ENCODE measurements at regions not wholly inside any gene's neighbourhood (a gene's known extent, or its start where the extent isn't known, plus 50 kb on each side); places are given as distances from the start of the nearest gene placed in this dataset.
"Not testable (repeated sequence)": the region's sequence is repeated elsewhere in the genome, so short reads cannot be mapped to it uniquely, and the experiment has no call there.

DNA sequence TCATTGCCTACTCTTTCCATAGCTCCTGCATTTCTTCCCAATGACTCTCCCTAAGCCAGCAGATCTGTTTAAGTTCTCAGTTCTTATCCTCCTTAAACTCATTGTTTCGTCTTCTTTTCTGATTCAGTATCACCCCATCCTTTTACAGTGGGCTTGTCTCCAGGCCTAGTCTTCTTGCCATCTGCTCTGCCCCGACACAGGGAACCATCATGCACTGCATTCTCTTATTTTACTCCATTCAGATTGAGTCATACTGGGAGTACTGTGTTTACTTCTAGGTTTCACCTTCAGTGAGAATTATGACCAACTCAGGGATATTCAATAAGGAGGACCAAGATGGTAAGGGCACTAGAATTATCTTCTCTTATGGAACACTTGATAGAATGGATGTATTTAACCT is 115.4 kb downstream of the TRIM43 start:
- H3K36me3 ChIP-seq (ENCODE audit: control insufficient read depth, insufficient read depth, low read length); H2AK5ac ChIP-seq (ENCODE audit: low read depth, low read length); H4K5ac ChIP-seq (ENCODE audit: low read depth, low read length); H3K4ac ChIP-seq (ENCODE audit: low read depth, low read length); ATAC-seq (ENCODE audit: low read depth); CTCF ChIA-PET; H3K4me2 ChIP-seq (ENCODE audit: low read depth, low read length); H3K4me1 ChIP-seq (ENCODE audit: control insufficient read depth, insufficient read depth, low read length); H2BK120ac ChIP-seq (ENCODE audit: low read depth, low read length); H2BK5ac ChIP-seq (ENCODE audit: low read depth, low read length, poor library complexity, severe bottlenecking); H2BK15ac ChIP-seq (ENCODE audit: low read depth, low read length); in situ Hi-C loops (cut with MboI; ENCODE audit: low sequenced_read_pairs); H4K20me1 ChIP-seq (ENCODE audit: insufficient read depth, low read length); H3K56ac ChIP-seq (ENCODE audit: extremely low read depth, insufficient read depth, low read length); dilution Hi-C loops (cut with HindIII; ENCODE audit: low sequenced_read_pairs, unreplicated experiment); H3K14ac ChIP-seq (replicated peaks; ENCODE audit: low read depth, low read length); POLR2A ChIA-PET (ENCODE audit: unreplicated experiment); H4K91ac ChIP-seq (ENCODE audit: insufficient read depth, low read depth, low read length); H2BK20ac ChIP-seq (ENCODE audit: low read depth, low read length); H2AK9ac ChIP-seq (replicated peaks; ENCODE audit: low read depth, low read length, poor library complexity); H3K4me3 ChIP-seq (ENCODE audit: insufficient read depth, low read depth, low read length); H3K9me1 ChIP-seq (ENCODE audit: insufficient read depth, low read length); H2AFZ ChIP-seq (replicated peaks; ENCODE audit: low read length, poor library complexity); H3K27ac ChIP-seq (ENCODE audit: insufficient read depth, low read length); H3K9me3 ChIP-seq (ENCODE audit: control insufficient read depth, insufficient read depth, low read length); H3K27me3 ChIP-seq (ENCODE audit: control insufficient read depth, insufficient read depth, low read length); intact Hi-C loops (cut with micrococcal nuclease); DNase-seq; H4K8ac ChIP-seq (ENCODE audit: low read depth in 2 of 2, low read length in 2 of 2); BruUV-seq (replicated peaks); H3K23ac ChIP-seq (ENCODE audit: low read depth, low read length); H3K9ac ChIP-seq (ENCODE audit: low read depth, low read length); H3K18ac ChIP-seq (ENCODE audit: low read depth, low read length); H3K79me1 ChIP-seq (ENCODE audit: low read depth in 1 of 2, low read length in 2 of 2): not testable (repeated sequence)
- WGBS, 2 experiments (ENCODE audit: extremely low coverage in 2 of 2, insufficient read length in 1 of 2) = no CpG with 5 or more reads among the region's 2 CpGs
